HG03095 (cell line): ENCODE measurements at regions not wholly inside any gene's neighbourhood (a gene's known extent, or its start where the extent isn't known, plus 50 kb on each side); places are given as distances from the start of the nearest gene placed in this dataset.

Experiments
- ATAC-seq: cut with Tn5 transposase; IDR thresholded peaks from one replicate; pipeline ENCODE4 v1.9.1; 2021; ENCODE audit warnings: moderate library complexity; ENCODE audit not compliant: unreplicated experiment

DNA sequence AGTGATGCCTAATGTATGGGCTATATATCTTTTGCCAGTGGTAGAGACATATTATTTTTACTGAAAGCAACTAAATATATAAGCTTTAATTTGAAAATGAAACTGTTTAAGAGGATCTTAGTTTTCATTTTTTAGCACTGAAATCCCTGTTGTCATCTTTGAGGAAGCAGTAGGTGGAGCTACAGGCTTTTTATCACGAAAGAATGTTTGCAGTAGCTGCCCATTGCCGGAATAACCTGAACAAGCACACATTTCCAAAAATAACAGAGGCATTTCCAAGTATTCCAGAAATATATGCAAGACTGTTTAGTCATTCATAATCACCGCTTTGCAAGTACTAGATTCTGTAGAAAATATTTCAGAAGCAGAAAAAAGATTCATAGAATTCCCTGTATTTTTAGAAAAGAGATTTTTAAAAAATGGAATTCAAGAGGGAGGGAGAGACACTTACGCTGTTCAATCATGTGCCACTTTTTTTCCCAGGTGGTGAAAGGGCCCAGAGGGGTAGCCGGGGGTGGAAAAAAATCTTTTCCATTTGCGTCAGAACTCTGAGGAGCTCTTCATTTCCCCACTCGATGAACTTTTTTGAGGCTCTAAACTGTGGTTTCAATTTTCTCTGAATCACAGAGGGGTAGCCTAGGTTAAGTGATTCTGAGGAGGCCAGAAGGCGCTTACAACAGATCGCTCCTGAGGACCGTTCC lies 142.5 kb upstream of the FERMT1 start:
- no peak for ATAC-seq

DNA sequence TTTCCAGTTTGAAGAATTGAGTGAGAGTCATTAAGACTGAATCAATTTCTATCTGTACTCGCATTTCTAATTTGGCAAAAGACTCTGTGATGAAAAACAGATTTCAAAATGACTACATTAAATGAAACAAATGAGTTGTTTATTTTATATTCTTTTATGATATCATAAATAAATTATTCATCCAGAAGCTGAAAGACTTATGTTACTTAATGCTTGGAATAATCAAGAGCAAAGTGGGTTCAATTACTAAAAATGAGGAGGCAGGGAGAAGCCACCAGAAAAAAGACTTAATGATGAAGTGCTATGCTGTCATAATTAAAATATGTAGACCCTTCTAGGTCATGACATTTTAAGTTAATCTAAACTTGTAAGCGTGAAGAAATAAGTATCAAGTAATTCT lies 130.6 kb upstream of the FERMT1 start:
- ATAC-seq: no peak

DNA sequence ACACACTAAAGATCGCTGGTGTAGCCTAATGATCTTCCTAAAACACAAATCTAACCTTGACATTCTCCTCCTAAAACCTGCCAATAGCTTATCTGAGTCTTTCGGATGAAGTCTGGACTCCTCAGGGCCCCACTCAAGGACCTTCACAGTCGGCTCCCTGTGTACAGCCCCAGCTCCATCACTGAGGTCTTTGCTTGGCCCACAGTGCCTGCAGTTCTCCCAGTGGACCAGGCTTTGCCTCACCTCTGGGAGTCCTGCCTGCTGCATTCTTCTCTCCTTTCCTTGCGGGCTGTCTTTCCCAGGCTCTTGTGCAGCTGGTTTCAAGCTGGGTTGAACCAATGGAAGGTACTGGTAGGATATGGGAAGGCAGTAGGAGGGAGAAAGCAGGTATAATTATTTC lies 122.6 kb upstream of the FERMT1 start:
- ATAC-seq: no peak

DNA sequence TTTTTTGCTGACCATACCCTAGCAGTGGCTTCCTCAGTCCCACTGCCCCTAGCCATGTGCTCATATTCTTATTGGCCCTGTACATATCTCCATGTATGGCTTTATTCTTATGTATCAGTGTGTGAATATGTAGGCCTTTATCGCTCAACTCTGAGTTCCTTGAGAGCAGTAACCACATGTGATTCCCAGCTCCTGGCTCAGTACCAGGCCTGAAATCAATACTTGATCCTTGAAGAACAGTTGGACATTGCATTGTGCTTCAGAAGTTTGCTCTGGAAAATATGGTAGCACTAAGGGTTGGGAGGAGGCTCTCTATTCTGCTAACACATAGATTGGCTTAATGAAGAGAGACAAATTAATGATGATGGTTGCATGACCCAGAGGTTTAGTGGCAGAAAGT lies 118.8 kb upstream of the FERMT1 start:
- ATAC-seq: no peak

DNA sequence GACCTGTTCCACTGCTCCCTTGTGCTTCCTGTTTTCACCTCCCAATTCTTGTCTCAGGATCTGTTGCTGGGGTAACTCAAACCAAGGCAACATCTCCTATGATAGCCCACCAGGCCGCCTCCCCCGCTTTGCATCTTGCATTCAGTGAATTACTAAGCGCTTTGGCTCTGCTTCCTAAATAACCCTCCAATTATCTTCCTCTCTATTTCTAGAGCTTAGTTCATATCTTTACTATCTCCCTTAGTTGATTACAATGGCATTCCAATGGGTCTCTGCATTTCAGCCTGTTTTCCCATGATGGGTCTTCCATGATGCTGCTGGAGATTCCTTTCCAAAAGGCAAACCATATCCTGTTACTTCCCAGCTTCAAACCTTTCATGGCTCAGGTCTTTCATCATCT lies 117.2 kb upstream of the FERMT1 start:
- ATAC-seq: no peak

DNA sequence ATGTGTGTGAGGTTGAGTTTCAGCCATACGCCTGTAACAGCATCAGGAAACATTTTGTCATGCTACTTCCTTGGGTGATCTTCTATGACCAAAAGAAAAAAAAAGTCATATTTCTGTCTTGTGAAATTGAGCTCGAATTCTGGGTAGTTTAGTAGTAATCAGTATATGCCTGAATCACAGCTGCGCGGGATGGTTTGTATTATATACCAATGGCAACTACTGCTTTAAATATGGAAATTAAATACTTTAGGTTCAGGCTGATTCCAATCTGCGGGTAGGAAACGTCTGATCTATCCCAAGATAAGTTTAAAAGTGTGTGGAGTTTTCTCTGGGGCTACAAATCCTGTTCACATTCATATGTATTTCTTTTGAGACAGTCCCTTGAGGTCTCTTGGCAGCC lies 115.6 kb upstream of the FERMT1 start:
- no peak for ATAC-seq

DNA sequence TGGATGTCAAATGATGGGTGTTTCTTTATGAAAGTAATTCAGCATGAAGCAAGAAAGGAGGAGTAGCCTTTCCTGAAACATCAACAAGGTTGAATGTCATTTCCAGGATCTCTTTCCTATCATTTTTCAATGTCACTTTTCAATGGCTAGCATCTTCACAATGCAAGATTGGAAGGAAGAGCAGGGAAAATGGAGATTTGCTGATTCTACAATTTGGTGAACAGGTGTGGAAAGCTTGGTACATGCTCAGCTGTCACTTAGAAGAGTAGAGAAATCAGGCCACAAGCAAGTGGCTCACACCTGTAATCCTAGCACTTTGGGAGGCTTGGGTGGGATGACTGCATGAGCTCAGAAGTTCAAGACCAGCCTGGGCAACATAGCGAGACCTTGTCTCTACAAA lies 112.7 kb upstream of the FERMT1 start:
- ATAC-seq: no peak

DNA sequence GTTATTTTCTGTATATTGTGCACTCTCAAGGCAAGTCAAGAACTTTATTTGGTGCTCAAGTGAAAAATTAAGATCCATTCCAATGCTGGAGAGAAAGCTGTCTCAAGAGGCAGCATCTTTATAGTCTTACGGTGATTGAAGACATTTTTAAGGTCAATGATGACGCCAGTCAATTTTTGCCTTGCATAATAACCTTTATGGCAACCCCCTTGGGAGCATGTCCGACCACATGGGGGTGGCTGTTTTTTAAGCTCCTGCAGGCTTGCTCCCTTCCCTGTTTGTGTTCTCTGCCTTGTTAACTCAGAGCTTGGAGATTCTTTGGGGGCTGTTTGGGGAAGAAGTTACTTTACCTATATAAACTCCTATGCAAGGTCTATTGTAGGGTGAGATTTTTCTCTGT lies 109.6 kb upstream of the FERMT1 start:
- ATAC-seq: no peak

DNA sequence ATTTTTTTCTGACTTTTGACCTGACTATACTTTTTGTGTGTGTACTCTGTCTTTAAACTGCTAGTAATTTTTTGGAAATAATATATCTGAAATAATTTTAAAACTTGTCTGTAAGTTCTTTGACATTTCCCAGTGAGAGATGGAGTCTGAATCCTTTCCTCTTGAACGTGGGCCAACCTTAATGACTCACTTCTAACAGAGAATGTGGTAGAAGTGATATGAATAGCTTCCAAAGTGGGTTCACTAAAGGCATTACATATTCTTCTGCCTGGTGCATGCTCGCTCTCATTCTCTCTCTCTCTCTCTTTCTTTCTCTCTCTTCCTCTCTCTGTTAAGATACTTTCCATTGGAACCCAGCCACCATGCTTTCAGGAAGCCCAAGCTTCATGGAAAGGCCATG lies 108.7 kb upstream of the FERMT1 start:
- no peak for ATAC-seq

DNA sequence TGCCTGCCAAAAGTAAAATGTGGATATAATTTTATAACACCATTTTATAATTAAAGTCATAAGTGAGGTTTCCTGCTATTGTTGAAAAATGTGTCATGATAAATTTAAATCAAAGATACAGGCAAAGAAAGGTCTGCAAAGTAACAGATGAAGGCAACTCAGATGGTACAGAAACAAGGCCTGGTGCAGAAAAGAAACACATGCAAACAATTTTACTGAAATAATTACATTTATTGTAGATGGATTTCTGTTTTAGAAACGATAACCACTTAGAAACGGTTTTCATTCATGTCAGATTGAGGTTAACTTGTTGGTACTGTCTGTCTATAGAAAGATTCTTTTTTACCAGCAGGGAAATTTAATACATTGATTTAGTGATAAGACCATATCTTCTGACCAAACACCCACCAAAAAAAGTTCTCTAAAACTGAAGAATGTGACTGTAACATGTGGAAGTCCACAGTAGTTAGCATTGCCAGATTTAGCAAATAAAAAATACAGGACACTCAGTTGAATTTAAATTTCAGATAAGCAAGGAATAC lies 105.5 kb upstream of the FERMT1 start:
- ATAC-seq: no peak

DNA sequence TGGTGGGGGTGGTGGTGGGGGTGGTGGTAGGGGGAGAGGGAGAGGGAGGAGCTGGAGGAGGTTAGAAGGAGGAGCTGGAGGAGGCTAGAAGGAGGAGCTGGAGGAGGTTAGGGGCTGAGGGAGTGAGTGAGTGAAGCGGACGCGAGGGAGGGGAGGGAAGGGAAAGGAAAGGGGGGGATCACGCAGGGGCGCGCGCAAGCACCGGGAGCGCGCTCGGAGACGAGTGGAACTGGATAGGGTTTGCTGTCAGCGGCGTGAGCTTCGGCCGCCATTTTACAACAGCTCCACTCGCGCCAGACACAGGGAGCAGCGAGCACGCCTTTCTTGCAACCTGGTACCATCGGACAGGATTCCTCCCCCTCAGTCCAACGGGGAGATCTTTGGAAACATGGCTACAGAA lies 90.5 kb upstream of the FERMT1 start:
- no peak for ATAC-seq

DNA sequence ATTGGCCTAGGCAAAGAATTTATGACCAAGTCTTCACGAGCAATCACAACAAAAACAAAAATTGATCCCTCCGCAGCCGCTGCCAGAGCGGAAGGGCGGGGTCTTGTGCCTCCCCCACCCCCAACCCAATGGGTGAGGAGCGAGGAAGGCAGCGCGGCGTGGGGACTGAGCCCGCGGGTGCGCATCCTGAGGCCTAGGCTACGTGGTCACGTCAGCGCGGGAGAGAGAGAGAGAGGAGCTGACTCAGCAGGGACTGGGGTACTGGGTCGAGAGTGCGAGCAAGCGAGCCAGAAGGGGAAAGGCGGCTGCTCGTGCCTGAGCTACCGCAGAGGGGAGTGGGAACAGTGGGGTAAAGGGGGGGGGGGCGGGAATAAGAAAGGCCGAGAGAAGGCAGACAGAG lies 90.1 kb upstream of the FERMT1 start:
- ATAC-seq: no peak

DNA sequence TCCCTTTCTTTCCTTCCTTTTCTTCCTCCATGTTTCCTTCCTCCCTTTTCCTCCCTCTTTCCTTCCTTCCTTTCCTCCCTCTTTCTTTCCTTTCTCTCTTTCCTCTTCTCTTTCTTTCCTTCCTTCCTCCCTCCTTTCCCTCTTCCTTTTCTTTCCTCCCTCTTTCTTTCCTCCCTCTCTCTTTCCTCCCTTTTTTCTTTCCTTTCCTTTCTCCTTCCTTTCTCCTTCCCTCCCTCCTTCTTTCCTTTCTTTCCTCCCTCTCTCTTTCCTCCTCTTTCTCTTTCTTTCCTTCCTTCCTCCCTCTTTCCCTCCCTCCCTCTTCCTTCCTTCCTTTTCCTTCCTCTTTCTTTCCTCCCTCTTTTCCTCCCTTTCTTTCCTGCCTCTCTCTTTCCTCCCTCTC lies 86.3 kb upstream of the FERMT1 start:
- ATAC-seq: no peak

DNA sequence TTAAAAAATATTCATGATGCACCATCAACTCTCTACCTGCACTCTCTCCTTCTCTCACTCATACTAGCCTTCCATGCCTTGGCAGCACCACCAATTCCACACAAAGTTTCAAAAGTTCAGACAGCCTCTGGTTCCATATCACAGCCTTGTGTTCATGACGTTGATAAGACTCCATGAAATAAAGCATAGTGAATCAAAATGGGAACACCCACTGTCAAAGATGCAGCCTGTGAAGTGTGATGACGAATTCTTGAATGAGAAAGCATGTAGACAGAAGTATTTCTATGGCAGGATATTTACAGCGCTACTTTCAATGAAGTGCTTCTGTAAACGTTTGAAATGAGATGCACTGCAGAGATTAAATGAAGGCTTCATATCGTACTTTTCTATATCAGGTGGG lies 77.3 kb upstream of the FERMT1 start:
- ATAC-seq: no peak

DNA sequence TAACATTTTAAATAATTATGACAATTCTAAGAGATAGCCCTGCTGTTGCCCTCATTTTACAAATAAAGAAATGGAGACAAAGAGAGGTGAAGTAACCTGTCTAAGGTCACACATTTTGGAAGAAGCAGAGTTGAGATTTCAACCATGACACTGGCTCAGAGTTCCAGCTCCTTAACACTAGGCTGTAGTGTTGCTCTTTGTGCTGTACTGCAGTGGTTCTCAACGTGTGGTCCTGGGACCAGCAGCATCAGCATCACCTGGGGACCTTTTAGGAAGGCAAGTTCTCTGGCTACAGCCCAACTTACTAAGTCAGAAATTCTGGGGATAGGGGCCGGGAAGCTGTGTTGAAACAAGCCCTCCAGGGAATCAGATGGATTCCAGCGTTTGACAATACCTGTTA lies 62.4 kb upstream of the FERMT1 start:
- ATAC-seq: no peak

DNA sequence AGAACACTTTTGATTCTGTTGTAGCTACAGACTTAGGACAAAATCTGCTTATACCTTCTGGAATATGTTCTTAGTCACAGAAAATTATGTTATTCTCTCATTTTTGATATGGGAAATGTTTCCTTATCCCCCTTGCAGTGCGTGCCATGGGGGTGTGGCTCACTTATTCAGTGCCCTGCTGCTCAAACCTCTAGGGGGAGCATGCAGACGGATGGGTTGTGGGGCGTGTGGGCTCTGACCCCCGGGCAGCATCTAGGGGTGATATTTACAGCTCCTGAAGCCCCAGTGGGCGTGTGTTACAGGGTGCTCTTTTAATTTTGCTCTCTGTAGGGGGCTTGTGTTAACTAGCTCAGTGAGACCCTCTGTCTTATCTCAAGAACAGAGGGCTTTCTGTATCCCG lies 61.3 kb upstream of the FERMT1 start:
- no peak for ATAC-seq

DNA sequence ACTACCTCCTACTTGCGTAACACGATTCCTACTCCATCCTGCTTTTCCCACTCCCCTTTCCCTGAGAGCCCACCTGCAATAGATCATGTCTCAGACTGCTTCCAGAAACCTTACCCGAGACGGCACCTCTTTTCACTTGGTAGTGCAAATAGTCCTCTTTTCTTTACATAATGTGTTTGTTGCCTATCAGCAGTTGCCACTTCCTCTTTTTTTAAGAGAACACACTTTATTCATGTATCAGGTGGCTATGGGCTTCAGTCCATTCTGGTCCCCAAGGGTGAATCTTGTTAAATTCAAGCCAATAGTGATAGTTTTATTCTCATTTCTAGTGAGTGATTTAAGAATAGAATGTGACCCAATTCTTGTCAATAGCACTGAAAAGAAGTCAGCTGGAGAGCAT lies 57.7 kb upstream of the FERMT1 start:
- no peak for ATAC-seq

DNA sequence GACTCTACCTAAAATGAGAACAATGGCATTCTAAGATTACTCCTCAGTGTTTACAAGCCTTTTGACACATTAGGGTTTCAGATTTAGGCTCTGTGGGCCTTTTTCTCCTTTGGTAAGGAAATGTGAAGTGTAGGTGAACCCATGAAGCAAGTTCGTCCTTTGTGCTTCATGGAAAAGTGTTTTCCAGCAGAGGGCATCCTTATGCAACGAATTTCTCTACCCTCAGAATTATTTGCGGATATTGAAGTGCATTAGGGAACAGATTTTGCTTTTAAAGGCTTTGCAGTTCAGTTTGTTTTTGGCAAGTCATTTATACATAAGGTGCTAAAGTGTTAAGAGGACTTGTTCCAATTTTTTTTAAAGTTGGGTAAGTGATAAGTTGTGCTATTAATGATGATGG lies 55.7 kb upstream of the FERMT1 start:
- no peak for ATAC-seq

DNA sequence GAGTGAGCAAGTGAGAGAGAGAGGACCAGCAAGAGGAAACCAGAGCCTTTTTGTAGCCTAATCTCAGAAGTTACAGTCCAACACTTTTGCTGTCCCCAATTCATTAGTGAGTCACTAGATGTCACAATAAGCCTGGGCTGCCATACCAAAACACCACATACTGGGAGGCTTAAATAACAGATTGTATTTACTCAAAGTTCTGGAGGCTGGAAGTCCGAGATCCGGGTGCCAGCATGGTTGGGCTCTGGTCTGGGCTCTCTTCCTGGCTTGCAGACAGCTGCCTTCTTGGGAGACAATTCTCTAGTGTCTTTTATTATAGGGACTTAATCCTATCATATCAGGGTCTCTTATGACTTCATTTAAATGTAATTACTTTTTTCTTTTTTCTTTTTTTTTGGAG lies 50.7 kb upstream of the FERMT1 start:
- no peak for ATAC-seq
